Caco-2 (cell line): ENCODE measurements at regions not wholly inside any gene's neighbourhood (a gene's known extent, or its start where the extent isn't known, plus 50 kb on each side); places are given as distances from the start of the nearest gene placed in this dataset.

Source experiments
- BruUV-seq: library from RNA; stranded (reverse); fragments of 400-500 nt; replicated peaks from 2 replicates; lab custom pipeline; 2021; lab: Mats Ljungman, UMichigan
- CTCF ChIA-PET: fragments of 300-600 bp; sonication (Branson Sonifier 250); formaldehyde crosslinking; loops from one replicate; lab custom pipeline; 2022; ENCODE audit warnings: antibody characterized with exemption; lab: Charles Lee
- POLR2A ChIA-PET: fragments of 300-600 bp; sonication (Branson Sonifier 250); formaldehyde crosslinking; loops from one replicate; lab custom pipeline; 2022; ENCODE audit warnings: antibody characterized with exemption; lab: Charles Lee
- DNase-seq, 2 experiments: peaks; one replicate each; pipeline versions ENCODE4 v3.0.0 to v3.0.0-alpha.2; 2020 to 2022
- H3K27me3 ChIP-seq: replicated peaks from 2 replicates; pipeline ENCODE4 v1.6.0; 2011; ENCODE audit warnings: low read length; ENCODE audit not compliant: control insufficient read depth, insufficient read depth
- H3K36me3 ChIP-seq: 2 replicates; pipeline ENCODE4 v1.5.1; 2011; ENCODE audit warnings: low read length; ENCODE audit not compliant: control insufficient read depth, insufficient read depth
- H3K4me1 ChIP-seq: fragments of 250-450 bp; sonication (Bioruptor Pico); 2 replicates; pipeline ENCODE4 v1.5.1; 2020; ENCODE audit warnings: mild to moderate bottlenecking
- H3K4me3 ChIP-seq: 2 replicates; pipeline ENCODE4 v1.5.1; 2011; ENCODE audit warnings: low read depth, mild to moderate bottlenecking, control low read depth, low read length
- H3K9me3 ChIP-seq: fragments of 250-450 bp; sonication (Bioruptor Pico); 2 replicates; pipeline ENCODE4 v1.5.1; 2020; ENCODE audit warnings: mild to moderate bottlenecking, moderate library complexity
- H3K27ac Mint-ChIP-seq: one replicate; pipeline ENCODE4 v1.8.0; 2022; ENCODE audit warnings: mixed read lengths; ENCODE audit not compliant: unreplicated experiment
- H3K27me3 Mint-ChIP-seq: one replicate; pipeline ENCODE4 v1.8.0; 2022; ENCODE audit warnings: mixed read lengths; ENCODE audit not compliant: insufficient read depth, unreplicated experiment
- H3K36me3 Mint-ChIP-seq: one replicate; pipeline ENCODE4 v1.8.0; 2022; ENCODE audit warnings: mild to moderate bottlenecking, mixed read lengths; ENCODE audit not compliant: insufficient read depth, unreplicated experiment
- H3K4me1 Mint-ChIP-seq: one replicate; pipeline ENCODE4 v1.8.0; 2022; ENCODE audit warnings: low read depth, mixed read lengths; ENCODE audit not compliant: unreplicated experiment
- H3K4me3 Mint-ChIP-seq: one replicate; pipeline ENCODE4 v1.8.0; 2022; ENCODE audit warnings: mild to moderate bottlenecking, moderate library complexity, mixed read lengths; ENCODE audit not compliant: unreplicated experiment
- H3K9me3 Mint-ChIP-seq: one replicate; pipeline ENCODE4 v1.8.0; 2022; ENCODE audit warnings: mixed read lengths; ENCODE audit not compliant: unreplicated experiment
- intact Hi-C: fragments of 100-400 bp; cut with micrococcal nuclease; formaldehyde crosslinking; loops from one replicate; pipeline ENCODE4 v1.10.0; 2022; ENCODE audit not compliant: unreplicated experiment
- TF ChIP-seq, protein P1 (sequence below), 2 experiments: fragments of 200-600 bp in 1 of 2; IDR thresholded peaks; 1 replicate in 1 of 2; 2 replicates in 1 of 2; pipeline versions ENCODE4 v1.5.1 to v1.8.0; 2011 to 2022; ENCODE audit warnings: antibody characterized with exemption in 1 of 2, control low read depth in 1 of 2, inconsistent platforms in 1 of 2, low read depth in 1 of 2, low read length in 1 of 2, mild to moderate bottlenecking in 1 of 2, moderate library complexity in 1 of 2; ENCODE audit not compliant: insufficient read depth in 1 of 2, severe bottlenecking in 1 of 2, unreplicated experiment in 1 of 2

GRCh38 chr1:234751678-234752077, 141.7 kb upstream of the IRF2BP2 start:
- no peak overlapping the region for H3K4me3 ChIP-seq
- BruUV-seq, result no TSS peak
- no peaks in the 10 kb centered on the region for H3K27me3 ChIP-seq
- no peaks in the 10 kb centered on the region for H3K36me3 ChIP-seq
- ChIA-PET POLR2A (interaction anchor here (0.8 kb wide), 1 partner anchor 35 kb away, joined by 4 read pairs; no protein-coding TSS in a partner anchor), CTCF (interaction anchor here (0.6 kb wide), 1 partner anchor 164 kb away, joined by 3 read pairs; no protein-coding TSS in a partner anchor)
- intact Hi-C loops, result loop anchor here (1.0 to 2.0 kb wide), 2 partner anchors 17 to 27 kb away; no protein-coding TSS in a partner anchor
- Mint-ChIP-seq H3K36me3 (no peaks in the 10 kb centered on the region), H3K4me1 (peaks cover 27% of the 10 kb centered on the region), H3K4me3 (no peak overlapping the region), H3K9me3 (no peaks in the 10 kb centered on the region), H3K27me3 (no peaks in the 10 kb centered on the region), H3K27ac (no peak overlapping the region)
- TF ChIP-seq, protein P1, sequence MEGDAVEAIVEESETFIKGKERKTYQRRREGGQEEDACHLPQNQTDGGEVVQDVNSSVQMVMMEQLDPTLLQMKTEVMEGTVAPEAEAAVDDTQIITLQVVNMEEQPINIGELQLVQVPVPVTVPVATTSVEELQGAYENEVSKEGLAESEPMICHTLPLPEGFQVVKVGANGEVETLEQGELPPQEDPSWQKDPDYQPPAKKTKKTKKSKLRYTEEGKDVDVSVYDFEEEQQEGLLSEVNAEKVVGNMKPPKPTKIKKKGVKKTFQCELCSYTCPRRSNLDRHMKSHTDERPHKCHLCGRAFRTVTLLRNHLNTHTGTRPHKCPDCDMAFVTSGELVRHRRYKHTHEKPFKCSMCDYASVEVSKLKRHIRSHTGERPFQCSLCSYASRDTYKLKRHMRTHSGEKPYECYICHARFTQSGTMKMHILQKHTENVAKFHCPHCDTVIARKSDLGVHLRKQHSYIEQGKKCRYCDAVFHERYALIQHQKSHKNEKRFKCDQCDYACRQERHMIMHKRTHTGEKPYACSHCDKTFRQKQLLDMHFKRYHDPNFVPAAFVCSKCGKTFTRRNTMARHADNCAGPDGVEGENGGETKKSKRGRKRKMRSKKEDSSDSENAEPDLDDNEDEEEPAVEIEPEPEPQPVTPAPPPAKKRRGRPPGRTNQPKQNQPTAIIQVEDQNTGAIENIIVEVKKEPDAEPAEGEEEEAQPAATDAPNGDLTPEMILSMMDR (IDR thresholded peaks at IDR 0.05; ENCODE audit: insufficient read depth in 1 of 2, low read depth in 1 of 2, low read length in 1 of 2, severe bottlenecking in 1 of 2, unreplicated experiment in 1 of 2), result no peak
- no peak for DNase-seq
- H3K4me1 ChIP-seq, result peaks cover 17% of the 10 kb centered on the region
- no peaks in the 10 kb centered on the region for H3K9me3 ChIP-seq

GRCh38 chr1:234750922-234751627, 141.1 kb upstream of the IRF2BP2 start:
- Mint-ChIP-seq H3K27me3 (no peaks in the 10 kb centered on the region), H3K36me3 (no peaks in the 10 kb centered on the region), H3K27ac (no peak overlapping the region), H3K4me1 (peaks cover 33% of the 10 kb centered on the region), H3K4me3 (no peak overlapping the region), H3K9me3 (no peaks in the 10 kb centered on the region)
- no peaks in the 10 kb centered on the region for H3K27me3 ChIP-seq
- peaks cover 23% of the 10 kb centered on the region for H3K4me1 ChIP-seq
- no peak for DNase-seq
- TF ChIP-seq, protein P1 (IDR thresholded peaks at IDR 0.05; ENCODE audit: insufficient read depth in 1 of 2, low read depth in 1 of 2, low read length in 1 of 2, severe bottlenecking in 1 of 2, unreplicated experiment in 1 of 2), result no peak
- H3K36me3 ChIP-seq, result no peaks in the 10 kb centered on the region
- H3K9me3 ChIP-seq, result no peaks in the 10 kb centered on the region
- ChIA-PET CTCF (interaction anchor here (0.6 kb wide), 1 partner anchor 164 kb away, joined by 3 read pairs; no protein-coding TSS in a partner anchor), POLR2A (interaction anchor here (0.6 to 0.8 kb wide), 2 partner anchors 35 to 139 kb away, joined by 3 to 4 read pairs; no protein-coding TSS in a partner anchor)
- intact Hi-C loops, result loop anchor here (1.0 to 2.0 kb wide), 2 partner anchors 18 to 27 kb away; no protein-coding TSS in a partner anchor
- no peak overlapping the region for H3K4me3 ChIP-seq
- no TSS peak for BruUV-seq

- no peak overlapping the region for H3K4me3 Mint-ChIP-seq
- POLR2A ChIA-PET, result no interaction called here
- peaks cover 46% of the 10 kb centered on the region for H3K4me1 Mint-ChIP-seq
- H3K9me3 Mint-ChIP-seq, result no peaks in the 10 kb centered on the region
- Histone ChIP-seq H3K36me3 (no peaks in the 10 kb centered on the region), H3K4me1 (peaks cover 37% of the 10 kb centered on the region), H3K4me3 (no peak overlapping the region), H3K9me3 (no peaks in the 10 kb centered on the region), H3K27me3 (no peaks in the 10 kb centered on the region)
- no peak for DNase-seq
- intact Hi-C loops, result no loop called here
- H3K27me3 Mint-ChIP-seq, result no peaks in the 10 kb centered on the region
- BruUV-seq, result no TSS peak
- H3K36me3 Mint-ChIP-seq, result no peaks in the 10 kb centered on the region
- TF ChIP-seq, protein P1 (IDR thresholded peaks at IDR 0.05; ENCODE audit: insufficient read depth in 1 of 2, low read depth in 1 of 2, low read length in 1 of 2, severe bottlenecking in 1 of 2, unreplicated experiment in 1 of 2), result no peak
- CTCF ChIA-PET, result no interaction called here
- no peak overlapping the region for H3K27ac Mint-ChIP-seq
Measured at GRCh38 chr1:234748713-234749112, 138.7 kb upstream of the IRF2BP2 start.
